K562 (cell line): ENCODE measurements at regions not wholly inside any gene's neighbourhood (a gene's known extent, or its start where the extent isn't known, plus 50 kb on each side); places are given as distances from the start of the nearest gene placed in this dataset.

Source experiments
- ARNT ChIP-seq, 2 experiments: fragments of 450-650 bp; IDR thresholded peaks; 2 replicates each; pipeline ENCODE4 v1.6.1; 2016; ENCODE audit warnings: mild to moderate bottlenecking in 1 of 2
- ATF1 ChIP-seq, 2 experiments: fragments of 450-650 bp in 1 of 2; IDR thresholded peaks; 2 replicates each; pipeline ENCODE4 v1.6.1; 2016; ENCODE audit warnings: missing compliant biosample characterization in 1 of 2, missing genetic modification characterization in 1 of 2
- COPS2 ChIP-seq: fragments of 450-650 bp; conservative IDR thresholded peaks from 2 replicates; pipeline ENCODE4 v1.6.1; 2016; ENCODE audit warnings: mild to moderate bottlenecking, moderate library complexity
- CREB3L1 ChIP-seq: fragments of 450-650 bp; IDR thresholded peaks from 2 replicates; pipeline ENCODE4 v1.6.1; 2014; ENCODE audit warnings: low read depth, mild to moderate bottlenecking, moderate library complexity, borderline replicate concordance
- CREBBP ChIP-seq: IDR thresholded peaks from one replicate; pipeline ENCODE4 v1.6.1; 2012; ENCODE audit warnings: low read depth, mild to moderate bottlenecking, control low read depth, inconsistent platforms, low read length
- ERF ChIP-seq: fragments of 450-650 bp; formaldehyde crosslinking; IDR thresholded peaks from 2 replicates; pipeline ENCODE4 v1.4.0; 2020; ENCODE audit warnings: mild to moderate bottlenecking, mixed read lengths
- GTF2B ChIP-seq: IDR thresholded peaks from 2 replicates; pipeline ENCODE4 v1.6.1; 2011; ENCODE audit not compliant: insufficient read length; ENCODE audit errors: extremely low read depth
- HMBOX1 ChIP-seq: sonication (generic); IDR thresholded peaks from 2 replicates; pipeline ENCODE4 v1.6.1; 2016
- HNRNPH1 ChIP-seq: fragments of 200-400 bp; formaldehyde crosslinking; optimal IDR thresholded peaks from 2 replicates; pipeline ENCODE3; 2017; ENCODE audit warnings: low read depth, mild to moderate bottlenecking, low read length, moderate library complexity
- KDM5B ChIP-seq: fragments of 200-600 bp; sonication (generic); IDR thresholded peaks from 2 replicates; pipeline ENCODE4 v1.6.1; 2012; ENCODE audit warnings: low read depth, mild to moderate bottlenecking, moderate library complexity, low read length, control low read depth, inconsistent platforms; ENCODE audit not compliant: insufficient replicate concordance
- MTF1 ChIP-seq: fragments of 250-450 bp; sonication (Bioruptor Pico); IDR thresholded peaks from 2 replicates; pipeline ENCODE4 v1.9.0; 2021; ENCODE audit warnings: moderate library complexity, mild to moderate bottlenecking, inconsistent platforms, borderline replicate concordance
- NCOR1 ChIP-seq: fragments of 450-650 bp; IDR thresholded peaks from 2 replicates; pipeline ENCODE4 v1.6.1; 2016; ENCODE audit warnings: mild to moderate bottlenecking, moderate library complexity
- POLR3G ChIP-seq: IDR thresholded peaks from 2 replicates; pipeline ENCODE4 v1.6.1; 2011; ENCODE audit not compliant: insufficient read length, insufficient replicate concordance; ENCODE audit errors: extremely low read depth
- SMC3 ChIP-seq: conservative IDR thresholded peaks from 2 replicates; pipeline ENCODE4 v1.6.1; 2011; ENCODE audit warnings: low read depth, low read length, improper control_type of control experiment; ENCODE audit not compliant: insufficient read depth
- THRB ChIP-seq: fragments of 450-650 bp; formaldehyde crosslinking; conservative IDR thresholded peaks from 2 replicates; pipeline ENCODE4 v1.4.0; 2022; ENCODE audit warnings: mild to moderate bottlenecking, missing genetic modification characterization
- ZBTB11 ChIP-seq, 3 experiments: fragments of 200-800 bp in 1 of 3; fragments of 250-450 bp in 1 of 3; fragments of 450-650 bp in 1 of 3; sonication (Bioruptor Pico) in 1 of 3; sonication (Bioruptor generic) in 1 of 3; formaldehyde crosslinking in 1 of 3; IDR thresholded peaks; 2 replicates each; pipeline versions ENCODE4 v1.6.1 to v1.8.0; 2016 to 2022; ENCODE audit warnings: mild to moderate bottlenecking in 2 of 3, missing genetic modification characterization in 2 of 3, missing compliant biosample characterization in 1 of 3, moderate library complexity in 1 of 3
- ZNF586 ChIP-seq: fragments of 450-650 bp; formaldehyde crosslinking; conservative IDR thresholded peaks from 2 replicates; pipeline ENCODE4 v1.4.0; 2020; ENCODE audit warnings: mild to moderate bottlenecking, moderate library complexity

GRCh38 chr9:88874391-88874790 lies 116.9 kb upstream of the S1PR3 start (continued):
- TF ChIP-seq ZBTB11 (CRISPR knock-in tag; IDR thresholded peaks at IDR 0.05) (no peak), ATF1 (CRISPR knock-in tag; IDR thresholded peaks at IDR 0.05) (no peak), ATF1 (tag; IDR thresholded peaks at IDR 0.05) (no peak), ZNF586 (CRISPR knock-in tag) (no peak), THRB (CRISPR knock-in tag) (no peak), CREBBP (no peak), COPS2 (no peak), ERF (CRISPR knock-in tag) (no peak), GTF2B (no peak), ARNT (IDR thresholded peaks at IDR 0.05) (no peak), NCOR1 (0 out of 2 replicates have a peak, but pooled peaks have one; percentile 10), MTF1 (no peak), HMBOX1 (no peak), POLR3G (no peak), HNRNPH1 (no peak), SMC3 (0 out of 2 replicates have a peak, but pooled peaks have one; percentile 33), CREB3L1 (no peak), KDM5B (no peak)
